ENCODE measurements at regions not wholly inside any gene's neighbourhood (a gene's known extent, or its start where the extent isn't known, plus 50 kb on each side); places are given as distances from the start of the nearest gene placed in this dataset.

DNA sequence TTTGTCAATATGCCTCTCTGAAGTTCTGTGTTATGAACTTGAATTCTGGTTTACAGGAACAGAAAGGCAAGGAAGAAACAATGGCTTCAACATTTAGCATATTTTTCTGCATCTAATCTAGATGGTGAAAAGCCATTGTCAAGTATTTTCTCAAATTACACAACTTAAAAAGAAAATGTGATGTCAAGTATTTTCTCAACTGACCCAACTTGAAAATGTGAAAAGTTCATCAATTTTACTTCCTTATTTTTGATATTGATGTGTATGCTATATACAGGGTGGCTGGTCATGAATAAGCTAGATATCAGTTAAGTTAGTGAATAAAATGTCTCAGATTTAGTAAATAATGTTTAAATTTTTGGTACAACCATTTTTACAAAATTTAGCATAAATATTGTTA lies 196.7 kb downstream of the ALX1 start:
- Histone ChIP-seq H3K9me3 (replicated peaks; ENCODE audit: control insufficient read depth, insufficient read depth, low read depth, low read length) (no peaks in the 10 kb centered on the region; the same call in 1 of the 2 replicates), H3K4me1 (replicated peaks in 1 of 2; ENCODE audit: control insufficient read depth in 2 of 2, insufficient read depth in 2 of 2, low read length in 2 of 2) (no peaks in the 10 kb centered on the region), H3K79me2 (ENCODE audit: control insufficient read depth, insufficient read depth, low read length) (no peaks in the 10 kb centered on the region), H3K9ac (ENCODE audit: insufficient read depth in 1 of 2, low read depth in 2 of 2, low read length in 2 of 2) (no peak overlapping the region), H3K4me3 (no peak overlapping the region), H4K20me1 (replicated peaks; ENCODE audit: control insufficient read depth, insufficient read depth, low read length) (no peaks in the 10 kb centered on the region), H3K9me1 (ENCODE audit: control insufficient read depth, insufficient read depth, low read length) (no peaks in the 10 kb centered on the region), H3K4me2 (ENCODE audit: insufficient read depth, low read length) (no peak overlapping the region), H2AFZ (ENCODE audit: low read depth, low read length) (no peak overlapping the region), H3K27me3 (ENCODE audit: control insufficient read depth in 2 of 2, insufficient read depth in 2 of 2, low read length in 2 of 2) (no peaks in the 10 kb centered on the region), H3K36me3 (ENCODE audit: control insufficient read depth, insufficient read depth, low read length) (no peaks in the 10 kb centered on the region), H3K27ac (ENCODE audit: extremely low read depth, low read depth, low read length) (no peak overlapping the region)
- CTCF ChIA-PET (ENCODE audit: low intra/inter-chr PET ratio): no interaction called here
- ATAC-seq (no peak), FAIRE-seq (no peak), DNase-seq (ENCODE audit: extremely low read depth in 1 of 4, low spot score in 3 of 4) (no peak)
- POLR2A ChIA-PET: no interaction called here
- intact Hi-C loops (cut with micrococcal nuclease) (no loop called here), in situ Hi-C loops (cut with MboI) (loop anchor here (10.0 kb wide), 1 partner anchor 798 kb away; no protein-coding TSS in a partner anchor)
- no TSS peak for BruUV-seq (replicated peaks)
- TF ChIP-seq DDX20 (tag; IDR thresholded peaks at IDR 0.05; ENCODE audit: low read depth): no peak
- TF ChIP-seq GABPA (tag; conservative IDR thresholded peaks at IDR 0.05; ENCODE audit: low read depth): no peak
- TF ChIP-seq, protein P1, sequence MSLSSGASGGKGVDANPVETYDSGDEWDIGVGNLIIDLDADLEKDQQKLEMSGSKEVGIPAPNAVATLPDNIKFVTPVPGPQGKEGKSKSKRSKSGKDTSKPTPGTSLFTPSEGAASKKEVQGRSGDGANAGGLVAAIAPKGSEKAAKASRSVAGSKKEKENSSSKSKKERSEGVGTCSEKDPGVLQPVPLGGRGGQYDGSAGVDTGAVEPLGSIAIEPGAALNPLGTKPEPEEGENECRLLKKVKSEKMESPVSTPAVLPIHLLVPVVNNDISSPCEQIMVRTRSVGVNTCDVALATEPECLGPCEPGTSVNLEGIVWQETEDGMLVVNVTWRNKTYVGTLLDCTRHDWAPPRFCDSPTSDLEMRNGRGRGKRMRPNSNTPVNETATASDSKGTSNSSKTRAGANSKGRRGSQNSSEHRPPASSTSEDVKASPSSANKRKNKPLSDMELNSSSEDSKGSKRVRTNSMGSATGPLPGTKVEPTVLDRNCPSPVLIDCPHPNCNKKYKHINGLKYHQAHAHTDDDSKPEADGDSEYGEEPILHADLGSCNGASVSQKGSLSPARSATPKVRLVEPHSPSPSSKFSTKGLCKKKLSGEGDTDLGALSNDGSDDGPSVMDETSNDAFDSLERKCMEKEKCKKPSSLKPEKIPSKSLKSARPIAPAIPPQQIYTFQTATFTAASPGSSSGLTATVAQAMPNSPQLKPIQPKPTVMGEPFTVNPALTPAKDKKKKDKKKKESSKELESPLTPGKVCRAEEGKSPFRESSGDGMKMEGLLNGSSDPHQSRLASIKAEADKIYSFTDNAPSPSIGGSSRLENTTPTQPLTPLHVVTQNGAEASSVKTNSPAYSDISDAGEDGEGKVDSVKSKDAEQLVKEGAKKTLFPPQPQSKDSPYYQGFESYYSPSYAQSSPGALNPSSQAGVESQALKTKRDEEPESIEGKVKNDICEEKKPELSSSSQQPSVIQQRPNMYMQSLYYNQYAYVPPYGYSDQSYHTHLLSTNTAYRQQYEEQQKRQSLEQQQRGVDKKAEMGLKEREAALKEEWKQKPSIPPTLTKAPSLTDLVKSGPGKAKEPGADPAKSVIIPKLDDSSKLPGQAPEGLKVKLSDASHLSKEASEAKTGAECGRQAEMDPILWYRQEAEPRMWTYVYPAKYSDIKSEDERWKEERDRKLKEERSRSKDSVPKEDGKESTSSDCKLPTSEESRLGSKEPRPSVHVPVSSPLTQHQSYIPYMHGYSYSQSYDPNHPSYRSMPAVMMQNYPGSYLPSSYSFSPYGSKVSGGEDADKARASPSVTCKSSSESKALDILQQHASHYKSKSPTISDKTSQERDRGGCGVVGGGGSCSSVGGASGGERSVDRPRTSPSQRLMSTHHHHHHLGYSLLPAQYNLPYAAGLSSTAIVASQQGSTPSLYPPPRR (CRISPR knock-in tag; IDR thresholded peaks at IDR 0.05; ENCODE audit: borderline replicate concordance): no peak
- TF ChIP-seq HDGF (IDR thresholded peaks at IDR 0.05): no peak
- TF ChIP-seq, protein P2, sequence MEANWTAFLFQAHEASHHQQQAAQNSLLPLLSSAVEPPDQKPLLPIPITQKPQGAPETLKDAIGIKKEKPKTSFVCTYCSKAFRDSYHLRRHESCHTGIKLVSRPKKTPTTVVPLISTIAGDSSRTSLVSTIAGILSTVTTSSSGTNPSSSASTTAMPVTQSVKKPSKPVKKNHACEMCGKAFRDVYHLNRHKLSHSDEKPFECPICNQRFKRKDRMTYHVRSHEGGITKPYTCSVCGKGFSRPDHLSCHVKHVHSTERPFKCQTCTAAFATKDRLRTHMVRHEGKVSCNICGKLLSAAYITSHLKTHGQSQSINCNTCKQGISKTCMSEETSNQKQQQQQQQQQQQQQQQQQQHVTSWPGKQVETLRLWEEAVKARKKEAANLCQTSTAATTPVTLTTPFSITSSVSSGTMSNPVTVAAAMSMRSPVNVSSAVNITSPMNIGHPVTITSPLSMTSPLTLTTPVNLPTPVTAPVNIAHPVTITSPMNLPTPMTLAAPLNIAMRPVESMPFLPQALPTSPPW (CRISPR knock-in tag; IDR thresholded peaks at IDR 0.05): no peak
- no peak for TF ChIP-seq ATF1 (CRISPR knock-in tag; IDR thresholded peaks at IDR 0.05)
- no peak for TF ChIP-seq ATF1 (tag; IDR thresholded peaks at IDR 0.05)
- TF ChIP-seq HNRNPUL1 (IDR thresholded peaks at IDR 0.05; ENCODE audit: low read length): no peak
- TF ChIP-seq NFIX (CRISPR knock-in tag; IDR thresholded peaks at IDR 0.05; ENCODE audit: low read depth): no peak
- no peak for TF ChIP-seq CREM (IDR thresholded peaks at IDR 0.05; ENCODE audit: low read depth)
- no peak for TF ChIP-seq PCBP1 (IDR thresholded peaks at IDR 0.05; ENCODE audit: low read depth, low read length, poor library complexity, severe bottlenecking)
- TF ChIP-seq TEAD2 (tag; IDR thresholded peaks at IDR 0.05): no peak
- no peak for TF ChIP-seq HOMEZ (CRISPR knock-in tag; IDR thresholded peaks at IDR 0.05)
- no peak for TF ChIP-seq MITF (IDR thresholded peaks at IDR 0.05)
- no peak for TF ChIP-seq RAD51 (IDR thresholded peaks at IDR 0.05; ENCODE audit: borderline replicate concordance, low read depth)

Measured in K562 (cell line).